HAP-1 (cell line): ENCODE measurements at regions not wholly inside any gene's neighbourhood (a gene's known extent, or its start where the extent isn't known, plus 50 kb on each side); places are given as distances from the start of the nearest gene placed in this dataset.
A peak's percentile ranks its signal among the peaks of the same experiment; 100 is the strongest.

Source experiments
- DNase-seq, 2 experiments: peaks; one replicate each; pipeline ENCODE4 v3.0.0-alpha.2; 2016 to 2020; ENCODE audit warnings: low spot score in 2 of 2
- H3K27me3 ChIP-seq: fragments of 250-450 bp; sonication (Bioruptor Pico); 2 replicates; pipeline ENCODE4 v1.5.1; 2020; ENCODE audit warnings: low read depth, mild to moderate bottlenecking, moderate library complexity
- H3K36me3 ChIP-seq: fragments of 250-450 bp; sonication (Bioruptor Pico); replicated peaks from 2 replicates; pipeline ENCODE4 v1.5.1; 2020; ENCODE audit warnings: mild to moderate bottlenecking
- H3K4me1 ChIP-seq: fragments of 250-450 bp; sonication (Bioruptor Pico); 2 replicates; pipeline ENCODE4 v1.5.1; 2020; ENCODE audit warnings: mild to moderate bottlenecking
- H3K4me3 ChIP-seq: fragments of 250-450 bp; sonication (Bioruptor Pico); 2 replicates; pipeline ENCODE4 v1.5.1; 2020; ENCODE audit warnings: mild to moderate bottlenecking, moderate library complexity
- H3K9me3 ChIP-seq: fragments of 250-450 bp; sonication (Bioruptor Pico); 2 replicates; pipeline ENCODE4 v1.5.1; 2020; ENCODE audit warnings: mild to moderate bottlenecking, moderate library complexity
- in situ Hi-C: fragments of 300-500 bp; cut with MboI; formaldehyde crosslinking; loops from 3 replicates; pipeline ENCODE4 v1.14.3; 2020; ENCODE audit warnings: low sequenced_read_pairs, inconsistent platforms, mixed read lengths

GRCh38 chr15:70418943-70419342 lies 321.2 kb upstream of the TLE3 start:
- in situ Hi-C loops = no loop called here
- no peak overlapping the region for H3K4me3 ChIP-seq

GRCh38 chr15:70417535-70417934 lies 319.8 kb upstream of the TLE3 start:
- Histone ChIP-seq H3K36me3 (no peaks in the 10 kb centered on the region), H3K4me3 (no peak overlapping the region), H3K4me1 (no peaks in the 10 kb centered on the region), H3K9me3 (peaks cover 2% of the 10 kb centered on the region; the same call in 1 of the 2 replicates), H3K27me3 (peaks cover 21% of the 10 kb centered on the region)
- in situ Hi-C loops = no loop called here
- no peak for DNase-seq

More at GRCh38 chr15:70418943-70419342, 321.2 kb upstream of the TLE3 start:
- H3K36me3 ChIP-seq = no peaks in the 10 kb centered on the region
- peaks cover 2% of the 10 kb centered on the region; the same call in 1 of the 2 replicates for H3K9me3 ChIP-seq
- peaks cover 28% of the 10 kb centered on the region for H3K27me3 ChIP-seq
- no peak for DNase-seq
- no peaks in the 10 kb centered on the region for H3K4me1 ChIP-seq

- DNase-seq = no peak
- Histone ChIP-seq H3K4me1 (no peaks in the 10 kb centered on the region), H3K9me3 (peaks cover 2% of the 10 kb centered on the region; the same call in 1 of the 2 replicates), H3K36me3 (no peaks in the 10 kb centered on the region), H3K4me3 (no peak overlapping the region), H3K27me3 (peaks cover 15% of the 10 kb centered on the region)
- in situ Hi-C loops = no loop called here
Measured at GRCh38 chr15:70416829-70417228, 319.1 kb upstream of the TLE3 start.

GRCh38 chr15:70415398-70415797 lies 317.7 kb upstream of the TLE3 start:
- in situ Hi-C loops = no loop called here
- H3K9me3 ChIP-seq = no peaks in the 10 kb centered on the region
- no peak overlapping the region for H3K4me3 ChIP-seq
- no peaks in the 10 kb centered on the region for H3K36me3 ChIP-seq
- no peaks in the 10 kb centered on the region for H3K4me1 ChIP-seq
- H3K27me3 ChIP-seq = peaks cover 10% of the 10 kb centered on the region; the same call in 1 of the 2 replicates
- no peak for DNase-seq

GRCh38 chr15:70414626-70415025 lies 316.9 kb upstream of the TLE3 start:
- no peaks in the 10 kb centered on the region for H3K9me3 ChIP-seq
- peaks cover 1% of the 10 kb centered on the region; the same call in 1 of the 2 replicates for H3K4me1 ChIP-seq
- peaks cover 10% of the 10 kb centered on the region; the same call in 1 of the 2 replicates for H3K27me3 ChIP-seq
- in situ Hi-C loops = no loop called here
- no peak for DNase-seq
- no peaks in the 10 kb centered on the region for H3K36me3 ChIP-seq
- H3K4me3 ChIP-seq = no peak overlapping the region

GRCh38 chr15:70412794-70413193 lies 315.1 kb upstream of the TLE3 start:
- in situ Hi-C loops = no loop called here

GRCh38 chr15:70411143-70411863 lies 313.6 kb upstream of the TLE3 start:
- in situ Hi-C loops = no loop called here
- H3K4me3 ChIP-seq = no peak overlapping the region
- peaks cover 16% of the 10 kb centered on the region for H3K4me1 ChIP-seq
- no peak for DNase-seq
- no peaks in the 10 kb centered on the region for H3K36me3 ChIP-seq
- H3K9me3 ChIP-seq = 0 out of 2 replicates have a peak, but pooled peaks cover 8% of the 10 kb centered on the region
- H3K27me3 ChIP-seq = no peaks in the 10 kb centered on the region

More at GRCh38 chr15:70412794-70413193, 315.1 kb upstream of the TLE3 start:
- H3K4me3 ChIP-seq = no peak overlapping the region
- 0 out of 2 replicates have a peak, but pooled peaks cover 2% of the 10 kb centered on the region for H3K9me3 ChIP-seq
- peaks cover 6% of the 10 kb centered on the region; the same call in 1 of the 2 replicates for H3K27me3 ChIP-seq
- peaks cover 8% of the 10 kb centered on the region for H3K4me1 ChIP-seq
- DNase-seq = no peak
- no peaks in the 10 kb centered on the region for H3K36me3 ChIP-seq

GRCh38 chr15:70410371-70410985 lies 312.8 kb upstream of the TLE3 start:
- Histone ChIP-seq H3K27me3 (no peaks in the 10 kb centered on the region), H3K36me3 (no peaks in the 10 kb centered on the region), H3K4me1 (peaks cover 17% of the 10 kb centered on the region), H3K4me3 (no peak overlapping the region), H3K9me3 (0 out of 2 replicates have a peak, but pooled peaks cover 8% of the 10 kb centered on the region)
- in situ Hi-C loops = no loop called here
- DNase-seq = no peak

GRCh38 chr15:70409388-70409787 lies 311.7 kb upstream of the TLE3 start:
- Histone ChIP-seq H3K4me3 (no peak overlapping the region), H3K9me3 (0 out of 2 replicates have a peak, but pooled peaks cover 8% of the 10 kb centered on the region), H3K36me3 (no peaks in the 10 kb centered on the region), H3K27me3 (no peaks in the 10 kb centered on the region), H3K4me1 (peaks cover 17% of the 10 kb centered on the region)
- peak; percentile 36 to 79 for DNase-seq
- in situ Hi-C loops = no loop called here

GRCh38 chr15:70407955-70408354 lies 310.2 kb upstream of the TLE3 start:
- DNase-seq = no peak
- 0 out of 2 replicates have a peak, but pooled peaks cover 8% of the 10 kb centered on the region for H3K9me3 ChIP-seq
- H3K36me3 ChIP-seq = no peaks in the 10 kb centered on the region
- in situ Hi-C loops = no loop called here
- peaks cover 17% of the 10 kb centered on the region for H3K4me1 ChIP-seq
- H3K4me3 ChIP-seq = no peak overlapping the region
- no peaks in the 10 kb centered on the region; the same call in 1 of the 2 replicates for H3K27me3 ChIP-seq

- in situ Hi-C loops = no loop called here
- peaks cover 2% of the 10 kb centered on the region for H3K27me3 ChIP-seq
- H3K36me3 ChIP-seq = no peaks in the 10 kb centered on the region
- no peak for DNase-seq
- 0 out of 2 replicates have a peak, but pooled peaks cover 8% of the 10 kb centered on the region for H3K9me3 ChIP-seq
- no peak overlapping the region for H3K4me3 ChIP-seq
- peaks cover 17% of the 10 kb centered on the region for H3K4me1 ChIP-seq
Measured at GRCh38 chr15:70407336-70407670, 309.6 kb upstream of the TLE3 start.

GRCh38 chr15:70406617-70407335 lies 309.1 kb upstream of the TLE3 start:
- Histone ChIP-seq H3K27me3 (peaks cover 8% of the 10 kb centered on the region), H3K4me1 (peaks cover 17% of the 10 kb centered on the region), H3K4me3 (no peak overlapping the region), H3K36me3 (no peaks in the 10 kb centered on the region), H3K9me3 (0 out of 2 replicates have a peak, but pooled peaks cover 8% of the 10 kb centered on the region)
- DNase-seq = peak; percentile 43 to 57
- in situ Hi-C loops = no loop called here

- no peak for DNase-seq
- H3K4me1 ChIP-seq = peaks cover 11% of the 10 kb centered on the region
- no peak overlapping the region for H3K4me3 ChIP-seq
- no peaks in the 10 kb centered on the region for H3K36me3 ChIP-seq
- in situ Hi-C loops = no loop called here
- peaks cover 15% of the 10 kb centered on the region for H3K27me3 ChIP-seq
- H3K9me3 ChIP-seq = no peaks in the 10 kb centered on the region
Measured at GRCh38 chr15:70401709-70402108, 304.0 kb upstream of the TLE3 start.
